Activated CD4-positive, alpha-beta T cell treated with anti-CD3 and anti-CD28 coated beads, Interleukin-2, amount 10 ng/mL, durations not matched to agents 24 days and 14 days (primary cell): ENCODE measurements at regions not wholly inside any gene's neighbourhood (a gene's known extent, or its start where the extent isn't known, plus 50 kb on each side); places are given as distances from the start of the nearest gene placed in this dataset.
A peak's percentile ranks its signal among the peaks of the same experiment; 100 is the strongest.

Source experiments
- DNase-seq: peaks from one replicate; pipeline ENCODE4 v3.0.0; 2022
- H3K27ac Mint-ChIP-seq: one replicate; pipeline ENCODE4 v1.8.0; 2022; ENCODE audit warnings: mild to moderate bottlenecking, mixed read lengths
- H3K27me3 Mint-ChIP-seq: one replicate; pipeline ENCODE4 v1.8.0; 2022; ENCODE audit warnings: mixed read lengths
- H3K36me3 Mint-ChIP-seq: one replicate; pipeline ENCODE4 v1.8.0; 2022; ENCODE audit warnings: low read depth, mild to moderate bottlenecking, mixed read lengths
- H3K4me1 Mint-ChIP-seq: one replicate; pipeline ENCODE4 v1.8.0; 2021; ENCODE audit warnings: mixed read lengths
- H3K4me3 Mint-ChIP-seq: one replicate; pipeline ENCODE4 v1.8.0; 2022; ENCODE audit warnings: mild to moderate bottlenecking, moderate library complexity, mixed read lengths
- H3K9me3 Mint-ChIP-seq: one replicate; pipeline ENCODE4 v1.8.0; 2021; ENCODE audit warnings: mixed read lengths
- intact Hi-C: fragments of 100-400 bp; cut with micrococcal nuclease; formaldehyde crosslinking; loops from one replicate; pipeline ENCODE4 v1.15.1; 2023

- H3K4me1 Mint-ChIP-seq: peaks cover 72% of the 10 kb centered on the region
- peaks cover 65% of the 10 kb centered on the region for H3K36me3 Mint-ChIP-seq
- peak overlapping the region; percentile 71 for H3K4me3 Mint-ChIP-seq
- peak overlapping the region; percentile 94 for H3K27ac Mint-ChIP-seq
- intact Hi-C loops: loop anchor here (1.0 to 2.0 kb wide), 2 partner anchors 13 to 57 kb away; no protein-coding TSS in a partner anchor
- H3K9me3 Mint-ChIP-seq: peaks cover 24% of the 10 kb centered on the region
- peak; percentile 65 for DNase-seq
- H3K27me3 Mint-ChIP-seq: no peaks in the 10 kb centered on the region
Observed at GRCh38 chr6:149153693-149154092, 163.8 kb upstream of the TAB2 start.

DNA sequence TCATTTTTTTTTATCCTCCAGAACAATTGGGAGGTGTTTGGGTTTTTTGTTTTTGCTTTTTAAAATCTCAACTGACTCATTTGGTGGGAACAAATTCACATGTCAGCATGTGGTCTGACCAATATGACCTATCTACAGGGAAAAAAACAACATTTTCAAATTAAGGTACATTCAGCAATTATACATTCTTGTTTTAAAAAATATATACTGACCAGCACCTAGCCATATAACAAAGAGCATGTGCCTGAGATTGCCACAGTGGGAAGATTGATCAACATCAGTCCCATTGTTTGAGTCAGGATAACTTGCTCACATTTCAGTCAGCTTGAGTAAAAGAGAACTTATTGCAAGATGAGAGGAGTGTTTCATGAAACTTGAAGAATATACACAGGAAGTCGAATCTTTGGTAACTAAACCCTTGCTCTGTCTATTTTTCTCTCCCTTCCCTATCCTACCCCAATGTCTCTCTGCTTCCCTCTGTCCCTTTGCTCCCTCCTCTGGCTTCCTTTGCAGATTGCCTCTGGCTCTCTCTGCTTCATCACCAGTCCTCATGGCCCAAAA lies 163.2 kb upstream of the TAB2 start:
- Mint-ChIP-seq H3K36me3 (peaks cover 64% of the 10 kb centered on the region), H3K4me3 (peak overlapping the region; percentile 71), H3K27ac (peak overlapping the region; percentile 94), H3K27me3 (no peaks in the 10 kb centered on the region), H3K4me1 (peaks cover 69% of the 10 kb centered on the region), H3K9me3 (peaks cover 18% of the 10 kb centered on the region)
- intact Hi-C loops: loop anchor here (1.0 to 2.0 kb wide), 2 partner anchors 14 to 56 kb away; no protein-coding TSS in a partner anchor
- DNase-seq: peak; percentile 62

DNA sequence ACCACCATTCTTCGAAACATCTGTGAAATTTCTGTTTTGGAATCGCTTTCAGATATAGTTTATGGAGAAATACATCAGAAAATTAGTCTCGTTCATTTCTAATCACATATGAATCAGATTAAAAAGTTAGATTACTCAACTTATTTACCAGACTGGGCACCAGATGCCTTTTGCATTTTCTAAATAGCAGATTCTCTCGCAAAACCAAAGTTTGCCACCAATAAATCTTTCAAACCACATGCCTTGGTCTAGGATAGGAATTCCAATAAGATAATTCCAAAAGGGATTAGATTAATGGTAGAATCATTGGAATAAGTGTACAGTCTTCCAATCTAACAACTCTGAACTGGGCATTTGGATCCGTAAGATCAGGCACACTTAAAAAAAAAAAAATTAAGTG lies 160.4 kb upstream of the TAB2 start:
- H3K9me3 Mint-ChIP-seq: peaks cover 4% of the 10 kb centered on the region
- H3K36me3 Mint-ChIP-seq: peaks cover 52% of the 10 kb centered on the region

DNA sequence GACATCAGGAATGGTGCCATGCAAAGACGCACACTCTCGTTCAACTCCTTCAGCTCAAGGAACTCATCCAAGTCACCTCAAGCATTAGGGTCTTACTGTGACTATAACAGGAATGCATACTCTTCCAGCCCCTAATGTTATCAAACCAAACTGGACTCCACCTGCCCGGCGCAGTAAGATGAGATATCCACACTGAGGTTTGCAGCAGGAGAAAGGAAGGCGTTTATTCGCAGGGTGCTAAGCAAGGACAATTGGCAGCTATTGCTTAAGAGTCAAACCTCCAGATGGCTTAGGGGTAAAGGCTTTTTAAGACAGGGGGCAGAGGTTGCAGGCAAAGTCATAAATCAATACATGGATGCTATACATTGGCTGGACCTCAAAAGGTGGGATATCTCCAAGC lies 159.4 kb upstream of the TAB2 start:
- intact Hi-C loops: no loop called here
- DNase-seq: peak; percentile 53
- Mint-ChIP-seq H3K4me3 (no peak overlapping the region), H3K27me3 (no peaks in the 10 kb centered on the region), H3K27ac (no peak overlapping the region), H3K9me3 (peaks cover 8% of the 10 kb centered on the region), H3K36me3 (peaks cover 52% of the 10 kb centered on the region), H3K4me1 (peaks cover 33% of the 10 kb centered on the region)

More for the DNA sequence above, 160.4 kb upstream of the TAB2 start:
- Mint-ChIP-seq H3K27me3 (no peaks in the 10 kb centered on the region), H3K27ac (no peak overlapping the region), H3K4me1 (peaks cover 41% of the 10 kb centered on the region), H3K4me3 (no peak overlapping the region)
- intact Hi-C loops: no loop called here
- DNase-seq: peak; percentile 31

GRCh38 chr6:149160943-149161342 lies 156.6 kb upstream of the TAB2 start:
- intact Hi-C loops: no loop called here
- peaks cover 17% of the 10 kb centered on the region for H3K4me1 Mint-ChIP-seq

GRCh38 chr6:149162924-149163323 lies 154.6 kb upstream of the TAB2 start:
- H3K27ac Mint-ChIP-seq: no peak overlapping the region
- H3K9me3 Mint-ChIP-seq: peaks cover 4% of the 10 kb centered on the region
- H3K4me1 Mint-ChIP-seq: peaks cover 26% of the 10 kb centered on the region
- intact Hi-C loops: no loop called here
- peaks cover 39% of the 10 kb centered on the region for H3K36me3 Mint-ChIP-seq
- DNase-seq: no peak
- no peak overlapping the region for H3K4me3 Mint-ChIP-seq
- H3K27me3 Mint-ChIP-seq: no peaks in the 10 kb centered on the region

More at GRCh38 chr6:149160943-149161342, 156.6 kb upstream of the TAB2 start:
- Mint-ChIP-seq H3K36me3 (peaks cover 47% of the 10 kb centered on the region), H3K9me3 (peaks cover 4% of the 10 kb centered on the region), H3K27me3 (no peaks in the 10 kb centered on the region), H3K4me3 (no peak overlapping the region), H3K27ac (no peak overlapping the region)
- DNase-seq: peak; percentile 45

- Mint-ChIP-seq H3K27me3 (no peaks in the 10 kb centered on the region), H3K9me3 (peaks cover 13% of the 10 kb centered on the region), H3K4me1 (peaks cover 30% of the 10 kb centered on the region), H3K27ac (no peak overlapping the region), H3K4me3 (no peak overlapping the region), H3K36me3 (peaks cover 38% of the 10 kb centered on the region)
- intact Hi-C loops: no loop called here
- peak; percentile 55 for DNase-seq
Observed at GRCh38 chr6:149164199-149164750, 153.2 kb upstream of the TAB2 start.

DNA sequence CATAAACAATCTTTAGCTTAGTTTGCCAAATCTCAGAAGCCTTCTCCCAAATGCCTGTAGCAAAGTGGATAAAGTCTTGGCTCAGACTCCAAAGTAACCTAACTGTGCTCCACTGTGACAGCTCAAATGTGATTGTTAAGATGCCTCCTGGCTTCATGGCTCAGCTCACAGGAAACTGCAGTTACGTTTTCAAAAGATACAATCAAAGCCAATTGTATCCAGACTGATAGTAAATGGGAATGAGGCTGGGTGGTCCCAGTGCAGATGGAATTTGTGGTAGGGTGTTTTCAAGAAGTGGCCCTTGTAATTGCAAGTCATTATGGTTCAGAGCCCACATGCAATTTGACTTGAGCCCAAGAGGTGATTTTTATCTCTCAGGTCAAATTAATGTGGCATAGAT lies 151.2 kb upstream of the TAB2 start:
- peaks cover 13% of the 10 kb centered on the region for H3K9me3 Mint-ChIP-seq
- H3K27ac Mint-ChIP-seq: peak overlapping the region; percentile 82
- H3K4me1 Mint-ChIP-seq: peaks cover 46% of the 10 kb centered on the region
- H3K27me3 Mint-ChIP-seq: no peaks in the 10 kb centered on the region
- DNase-seq: peak; percentile 55
- intact Hi-C loops: no loop called here
- peaks cover 44% of the 10 kb centered on the region for H3K36me3 Mint-ChIP-seq
- peak overlapping the region; percentile 69 for H3K4me3 Mint-ChIP-seq

GRCh38 chr6:149166747-149167146 lies 150.8 kb upstream of the TAB2 start:
- peak overlapping the region; percentile 82 for H3K27ac Mint-ChIP-seq
- H3K36me3 Mint-ChIP-seq: peaks cover 46% of the 10 kb centered on the region
- peak overlapping the region; percentile 69 for H3K4me3 Mint-ChIP-seq
- intact Hi-C loops: no loop called here
- peak; percentile 57 for DNase-seq
- H3K9me3 Mint-ChIP-seq: peaks cover 13% of the 10 kb centered on the region
- no peaks in the 10 kb centered on the region for H3K27me3 Mint-ChIP-seq
- peaks cover 50% of the 10 kb centered on the region for H3K4me1 Mint-ChIP-seq

- peaks cover 57% of the 10 kb centered on the region for H3K4me1 Mint-ChIP-seq
- H3K27ac Mint-ChIP-seq: peak overlapping the region; percentile 87
Observed at GRCh38 chr6:149168968-149169367, 148.5 kb upstream of the TAB2 start.

GRCh38 chr6:149169761-149170511 lies 147.6 kb upstream of the TAB2 start:
- no peak overlapping the region for H3K27ac Mint-ChIP-seq
- no peak for DNase-seq
- peaks cover 54% of the 10 kb centered on the region for H3K4me1 Mint-ChIP-seq
- no peak overlapping the region for H3K4me3 Mint-ChIP-seq
- intact Hi-C loops: no loop called here
- H3K27me3 Mint-ChIP-seq: no peaks in the 10 kb centered on the region
- H3K36me3 Mint-ChIP-seq: peaks cover 39% of the 10 kb centered on the region
- peaks cover 9% of the 10 kb centered on the region for H3K9me3 Mint-ChIP-seq

More at GRCh38 chr6:149168968-149169367, 148.5 kb upstream of the TAB2 start:
- no peaks in the 10 kb centered on the region for H3K27me3 Mint-ChIP-seq
- intact Hi-C loops: no loop called here
- H3K4me3 Mint-ChIP-seq: peak overlapping the region; percentile 39
- DNase-seq: no peak
- peaks cover 9% of the 10 kb centered on the region for H3K9me3 Mint-ChIP-seq
- peaks cover 44% of the 10 kb centered on the region for H3K36me3 Mint-ChIP-seq

DNA sequence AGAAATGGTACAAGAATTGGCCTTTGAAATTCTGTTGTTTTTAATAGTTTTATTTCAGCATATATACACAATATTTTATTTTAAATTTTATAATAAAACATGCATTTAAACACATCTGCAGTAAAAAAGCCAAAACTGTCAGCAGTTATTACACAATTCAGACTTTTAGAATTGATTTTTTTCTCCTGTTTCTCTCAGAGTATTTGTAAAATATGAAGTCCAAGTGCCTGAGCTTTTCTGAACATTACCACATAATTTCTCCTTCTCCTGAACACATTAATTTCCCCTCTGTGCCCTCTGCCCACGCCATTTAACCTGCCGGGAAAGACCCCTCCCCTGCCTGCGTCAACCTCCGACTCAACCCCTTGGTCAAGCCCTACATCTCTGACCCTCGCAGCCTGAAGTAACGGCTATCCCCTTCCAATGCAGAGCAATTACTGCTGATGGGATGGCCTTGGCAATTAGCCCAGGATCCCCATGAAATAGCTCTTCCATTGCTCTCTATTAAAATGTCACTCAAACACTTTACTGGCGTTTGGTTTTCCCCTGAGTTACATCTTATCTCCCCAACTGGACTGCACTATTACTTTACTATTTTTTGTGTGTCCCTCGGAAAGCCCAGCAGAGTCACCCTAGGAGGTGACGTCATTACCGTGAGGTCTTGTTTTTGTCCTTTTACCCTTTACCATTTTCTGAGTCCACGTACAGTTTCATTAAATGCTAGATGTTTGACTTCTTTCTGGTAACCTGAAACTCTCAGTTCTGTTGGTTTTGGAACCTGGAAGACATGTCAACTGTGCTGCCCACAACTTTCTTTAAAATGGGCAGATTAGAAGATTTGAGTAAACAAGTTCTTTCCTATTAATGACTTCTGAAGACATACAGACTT lies 146.7 kb upstream of the TAB2 start:
- Mint-ChIP-seq H3K27ac (peak overlapping the region; percentile 38), H3K4me3 (no peak overlapping the region), H3K9me3 (peaks cover 9% of the 10 kb centered on the region), H3K4me1 (peaks cover 54% of the 10 kb centered on the region), H3K27me3 (no peaks in the 10 kb centered on the region), H3K36me3 (peaks cover 36% of the 10 kb centered on the region)
- no peak for DNase-seq
- intact Hi-C loops: no loop called here

- Mint-ChIP-seq H3K9me3 (peaks cover 13% of the 10 kb centered on the region), H3K27me3 (no peaks in the 10 kb centered on the region), H3K4me1 (peaks cover 42% of the 10 kb centered on the region), H3K4me3 (no peak overlapping the region), H3K36me3 (peaks cover 43% of the 10 kb centered on the region), H3K27ac (no peak overlapping the region)
- DNase-seq: no peak
- intact Hi-C loops: no loop called here
Observed at GRCh38 chr6:149173222-149173621, 144.3 kb upstream of the TAB2 start.
